ENCODE measurements at regions not wholly inside any gene's neighbourhood (a gene's known extent, or its start where the extent isn't known, plus 50 kb on each side); places are given as distances from the start of the nearest gene placed in this dataset.

- H3K4me3 ChIP-seq (replicated peaks in 1 of 2; ENCODE audit: low read depth in 2 of 2, low read length in 2 of 2) = no peak overlapping the region
- no peak for TF ChIP-seq CTCF (IDR thresholded peaks at IDR 0.05; ENCODE audit: low read depth, low read length)
- no peak for DNase-seq (ENCODE audit: low read depth in 2 of 2)
These were observed 526.6 kb upstream of the MARCKS start for GRCh38 chr6:113330636-113330946.

GRCh38 chr6:113331021-113331420 is 526.1 kb upstream of the MARCKS start:
- H3K4me3 ChIP-seq (replicated peaks in 1 of 2; ENCODE audit: low read depth in 2 of 2, low read length in 2 of 2) = no peak overlapping the region
- TF ChIP-seq CTCF (IDR thresholded peaks at IDR 0.05; ENCODE audit: low read depth, low read length) = no peak

GRCh38 chr6:113338644-113339043 is 518.5 kb upstream of the MARCKS start:
- no peak for TF ChIP-seq CTCF (IDR thresholded peaks at IDR 0.05; ENCODE audit: low read depth, low read length)
- no peak overlapping the region for H3K4me3 ChIP-seq (replicated peaks in 1 of 2; ENCODE audit: low read depth in 2 of 2, low read length in 2 of 2)
- no peak for DNase-seq (ENCODE audit: low read depth in 2 of 2)

More at GRCh38 chr6:113331021-113331420, 526.1 kb upstream of the MARCKS start:
- no peak for DNase-seq (ENCODE audit: low read depth in 2 of 2)

- H3K4me3 ChIP-seq (replicated peaks in 1 of 2; ENCODE audit: low read depth in 2 of 2, low read length in 2 of 2) = no peak overlapping the region
- no peak for TF ChIP-seq CTCF (IDR thresholded peaks at IDR 0.05; ENCODE audit: low read depth, low read length)
- no peak for DNase-seq (ENCODE audit: low read depth in 2 of 2)
These were observed 517.9 kb upstream of the MARCKS start for GRCh38 chr6:113339209-113339608.

GRCh38 chr6:113340371-113340770 is 516.8 kb upstream of the MARCKS start:
- H3K4me3 ChIP-seq (replicated peaks in 1 of 2; ENCODE audit: low read depth in 2 of 2, low read length in 2 of 2) = no peak overlapping the region
- no peak for TF ChIP-seq CTCF (IDR thresholded peaks at IDR 0.05; ENCODE audit: low read depth, low read length)
- DNase-seq (ENCODE audit: low read depth in 2 of 2) = no peak

- no peak for TF ChIP-seq CTCF (IDR thresholded peaks at IDR 0.05; ENCODE audit: low read depth, low read length)
- no peak overlapping the region for H3K4me3 ChIP-seq (replicated peaks in 1 of 2; ENCODE audit: low read depth in 2 of 2, low read length in 2 of 2)
- DNase-seq (ENCODE audit: low read depth in 2 of 2) = no peak
These were observed 513.2 kb upstream of the MARCKS start for GRCh38 chr6:113343940-113344339.

GRCh38 chr6:113344969-113345368 is 512.2 kb upstream of the MARCKS start:
- peak in 1 of 2 donors; percentile 27 for DNase-seq (ENCODE audit: low read depth in 2 of 2)
- no peak for TF ChIP-seq CTCF (IDR thresholded peaks at IDR 0.05; ENCODE audit: low read depth, low read length)
- no peak overlapping the region for H3K4me3 ChIP-seq (replicated peaks in 1 of 2; ENCODE audit: low read depth in 2 of 2, low read length in 2 of 2)

Data from cardiac fibroblast (primary cell).